A673 (cell line): ENCODE measurements at regions not wholly inside any gene's neighbourhood (a gene's known extent, or its start where the extent isn't known, plus 50 kb on each side); places are given as distances from the start of the nearest gene placed in this dataset.

Experiments used
- BruUV-seq: library from RNA; stranded (reverse); fragments of 400-500 nt; replicated peaks from 2 replicates; lab custom pipeline; 2021; lab: Mats Ljungman, UMichigan
- CTCF ChIA-PET: fragments of 300-600 bp; sonication (Branson Sonifier 250); formaldehyde crosslinking; loops from one replicate; lab custom pipeline; 2022; ENCODE audit warnings: antibody characterized with exemption; lab: Charles Lee
- POLR2A ChIA-PET: fragments of 300-600 bp; sonication (Branson Sonifier 250); formaldehyde crosslinking; loops from one replicate; lab custom pipeline; 2022; ENCODE audit warnings: antibody characterized with exemption; ENCODE audit not compliant: low non-redundant PET; lab: Charles Lee
- DNase-seq: peaks from one replicate; pipeline ENCODE4 v3.0.0-alpha.2; 2015; ENCODE audit warnings: low spot score
- H3K27ac ChIP-seq: fragments of 200-600 bp; sonication (generic); 2 replicates; pipeline ENCODE4 v1.5.1; 2016; ENCODE audit warnings: mixed run types, low read depth, mild to moderate bottlenecking, mixed read lengths, antibody characterized with exemption, low read length; ENCODE audit not compliant: poor library complexity, severe bottlenecking
- H3K27me3 ChIP-seq: fragments of 200-600 bp; sonication (generic); replicated peaks from 2 replicates; pipeline ENCODE4 v1.6.1; 2017; ENCODE audit warnings: mixed run types, low read depth, mild to moderate bottlenecking, mixed read lengths, antibody characterized with exemption, low read length; ENCODE audit not compliant: insufficient read depth, poor library complexity
- H3K36me3 ChIP-seq: fragments of 200-600 bp; sonication (generic); 2 replicates; pipeline ENCODE4 v1.6.1; 2016; ENCODE audit warnings: mixed run types, mild to moderate bottlenecking, mixed read lengths, antibody characterized with exemption, low read length; ENCODE audit not compliant: insufficient read depth, poor library complexity, severe bottlenecking
- H3K4me1 ChIP-seq: fragments of 200-600 bp; sonication (generic); 2 replicates; pipeline ENCODE4 v1.6.1; 2017; ENCODE audit warnings: mixed run types, mild to moderate bottlenecking, mixed read lengths, antibody characterized with exemption, low read length; ENCODE audit not compliant: insufficient read depth, poor library complexity, severe bottlenecking
- H3K4me3 ChIP-seq: fragments of 200-600 bp; sonication (generic); 2 replicates; pipeline ENCODE4 v1.5.1; 2016; ENCODE audit warnings: low read depth, mixed run types, mild to moderate bottlenecking, mixed read lengths, low read length; ENCODE audit not compliant: poor library complexity, severe bottlenecking
- H3K9me3 ChIP-seq: fragments of 200-600 bp; sonication (generic); 2 replicates; pipeline ENCODE4 v1.6.1; 2016; ENCODE audit warnings: mixed run types, low read depth, mild to moderate bottlenecking, mixed read lengths, antibody characterized with exemption, low read length; ENCODE audit not compliant: poor library complexity, severe bottlenecking
- CTCF ChIP-seq: fragments of 300-800, 200-600 bp; sonication (generic); conservative IDR thresholded peaks from 2 replicates; pipeline ENCODE4 v1.5.1; 2017; ENCODE audit warnings: low read depth, mild to moderate bottlenecking, antibody characterized with exemption, low read length, moderate library complexity, mixed read lengths
- EZH2 ChIP-seq: fragments of 200-600 bp; sonication (generic); IDR thresholded peaks from 2 replicates; pipeline ENCODE4 v1.6.1; 2017; ENCODE audit warnings: borderline replicate concordance, low read depth, mild to moderate bottlenecking, mixed read lengths, antibody characterized with exemption, low read length; ENCODE audit not compliant: poor library complexity, severe bottlenecking
- intact Hi-C: fragments of 100-400 bp; cut with micrococcal nuclease; formaldehyde crosslinking; loops from one replicate; pipeline ENCODE4 v1.10.0; 2022; ENCODE audit not compliant: unreplicated experiment

GRCh38 chrX:13467243-13467642, 102.2 kb upstream of the EGFL6 start:
- Histone ChIP-seq H3K9me3 (no peaks in the 10 kb centered on the region), H3K4me1 (no peaks in the 10 kb centered on the region), H3K36me3 (no peaks in the 10 kb centered on the region), H3K27ac (no peak overlapping the region), H3K27me3 (no peaks in the 10 kb centered on the region), H3K4me3 (no peak overlapping the region)
- ChIA-PET CTCF (interaction anchor here (0.6 kb wide), 1 partner anchor 99 kb away, joined by 3 read pairs; no protein-coding TSS in a partner anchor), POLR2A (no interaction called here)
- DNase-seq, result no peak
- TF ChIP-seq CTCF (no peak), EZH2 (no peak)
- BruUV-seq, result no TSS peak
- intact Hi-C loops, result no loop called here

- H3K4me1 ChIP-seq, result no peaks in the 10 kb centered on the region
- ChIA-PET CTCF (no interaction called here), POLR2A (no interaction called here)
- TF ChIP-seq EZH2, result no peak
- TF ChIP-seq CTCF, result no peak
- intact Hi-C loops, result no loop called here
- DNase-seq, result no peak
- H3K9me3 ChIP-seq, result no peaks in the 10 kb centered on the region
- no TSS peak for BruUV-seq
- H3K27me3 ChIP-seq, result no peaks in the 10 kb centered on the region
- no peak overlapping the region for H3K27ac ChIP-seq
- no peak overlapping the region for H3K4me3 ChIP-seq
- no peaks in the 10 kb centered on the region for H3K36me3 ChIP-seq
These were observed 104.7 kb upstream of the EGFL6 start for GRCh38 chrX:13464599-13465275.

GRCh38 chrX:13463608-13464007, 105.8 kb upstream of the EGFL6 start:
- BruUV-seq, result no TSS peak
- CTCF ChIA-PET, result no interaction called here

More at GRCh38 chrX:13463608-13464007, 105.8 kb upstream of the EGFL6 start:
- intact Hi-C loops, result no loop called here
- Histone ChIP-seq H3K27ac (no peak overlapping the region), H3K27me3 (no peaks in the 10 kb centered on the region), H3K9me3 (no peaks in the 10 kb centered on the region), H3K36me3 (no peaks in the 10 kb centered on the region), H3K4me1 (no peaks in the 10 kb centered on the region), H3K4me3 (no peak overlapping the region)
- POLR2A ChIA-PET, result no interaction called here
- TF ChIP-seq EZH2, result no peak
- TF ChIP-seq CTCF, result no peak
- DNase-seq, result peak; percentile 36
